Right renal cortex interstitium (tissue), 3 donors: ENCODE measurements at regions not wholly inside any gene's neighbourhood (a gene's known extent, or its start where the extent isn't known, plus 50 kb on each side); places are given as distances from the start of the nearest gene placed in this dataset.
"Not testable (repeated sequence)": the region's sequence is repeated elsewhere in the genome, so short reads cannot be mapped to it uniquely, and the experiment has no call there.

Experiments
- DNase-seq, 3 donors: peaks; one replicate each; pipeline ENCODE4 v3.0.0-alpha.2; 2013; ENCODE audit warnings: low read depth in 3 of 3, low spot score in 2 of 3

GRCh38 chr3:74003734-74004133 lies 379.0 kb upstream of the PDZRN3 start:
- DNase-seq: no peak

- DNase-seq: no peak
Measured at GRCh38 chr3:74001436-74001835, 376.7 kb upstream of the PDZRN3 start.

DNA sequence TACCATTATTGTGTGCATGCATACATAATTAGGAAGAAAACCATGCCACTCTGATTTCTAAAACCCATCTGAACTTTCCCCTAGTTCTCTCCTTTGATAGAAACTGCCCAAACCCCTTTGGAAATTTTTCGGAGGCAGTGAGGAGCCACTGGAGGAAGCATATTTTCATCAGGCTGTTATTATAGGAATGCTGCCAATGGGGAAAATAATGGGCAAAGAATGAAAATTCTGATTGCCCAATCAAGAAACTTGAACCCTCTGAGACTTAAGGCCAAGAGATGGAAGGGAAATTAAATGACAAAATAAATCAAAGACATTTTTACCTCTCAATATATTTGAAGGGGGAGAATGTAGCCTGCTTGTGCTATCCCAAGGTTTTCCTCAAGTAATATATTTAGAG lies 376.0 kb upstream of the PDZRN3 start:
- DNase-seq: no peak

- DNase-seq: no peak
Measured at GRCh38 chr3:73999501-73999900, 374.8 kb upstream of the PDZRN3 start.

DNA sequence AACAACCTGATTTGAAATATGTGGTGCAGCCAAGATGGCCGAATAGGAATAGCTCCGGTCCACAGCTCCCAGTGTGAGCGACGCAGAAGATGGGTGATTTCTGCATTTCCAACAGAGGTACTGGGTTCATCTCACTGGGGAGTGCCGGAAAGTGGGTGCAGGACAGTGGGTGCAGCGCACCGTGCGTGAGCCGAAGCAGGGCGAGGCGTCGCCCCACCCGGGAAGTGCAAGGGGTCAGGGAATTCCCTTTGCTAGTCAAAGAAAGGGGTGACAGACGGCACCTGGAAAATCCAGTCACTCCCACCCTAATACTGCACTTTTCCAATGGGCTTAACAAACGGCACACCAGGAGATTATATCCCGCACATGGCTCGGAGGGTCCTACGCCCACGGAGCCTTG lies 365.9 kb upstream of the PDZRN3 start:
- not testable (repeated sequence) for DNase-seq

DNA sequence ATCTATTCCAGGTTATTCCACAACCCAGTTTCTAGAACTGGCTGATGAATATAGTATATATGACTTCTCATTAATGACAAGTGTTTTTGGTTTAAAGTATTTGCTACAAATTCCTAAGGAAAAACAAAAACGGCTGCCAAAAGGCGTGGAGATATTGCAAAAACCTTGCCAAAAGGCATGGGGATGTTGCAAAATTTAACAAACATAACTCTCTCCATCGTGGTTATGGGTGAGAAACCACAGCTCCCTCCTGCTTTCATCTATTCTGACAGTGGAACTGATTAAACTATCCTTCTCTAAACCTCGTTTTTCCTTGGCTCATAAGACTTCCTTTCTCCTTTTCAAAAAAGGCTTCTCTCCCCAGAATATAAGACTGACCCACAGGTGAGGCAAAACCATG lies 342.0 kb upstream of the PDZRN3 start:
- no peak for DNase-seq

GRCh38 chr3:73964818-73965217 lies 340.1 kb upstream of the PDZRN3 start:
- no peak for DNase-seq

DNA sequence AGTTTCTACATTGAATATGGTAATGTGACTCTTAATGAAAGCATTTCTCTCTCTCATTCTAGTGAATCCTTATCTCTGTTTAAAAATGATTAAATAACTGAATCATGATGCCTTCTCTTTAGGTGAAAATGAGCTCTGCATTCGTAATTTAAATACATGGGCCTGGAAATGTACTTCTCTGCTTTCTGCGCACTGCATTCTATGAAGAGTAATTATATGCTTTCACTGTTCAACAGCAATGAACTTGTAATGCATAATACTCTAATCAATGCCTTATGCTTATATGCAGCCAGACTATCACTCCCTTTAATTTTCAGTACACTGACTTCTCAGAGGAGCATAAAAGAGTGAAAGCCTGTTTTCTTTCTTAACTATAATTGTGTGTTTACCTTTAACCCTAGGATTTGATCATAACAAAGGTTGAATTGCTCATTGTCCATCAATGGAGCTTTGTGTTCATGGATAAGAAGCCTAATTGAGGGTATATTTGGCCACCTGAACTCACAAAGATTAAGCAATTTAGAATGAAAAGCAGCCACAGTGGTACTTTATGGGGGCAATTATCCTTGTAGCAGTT lies 330.8 kb upstream of the PDZRN3 start:
- DNase-seq: no peak

DNA sequence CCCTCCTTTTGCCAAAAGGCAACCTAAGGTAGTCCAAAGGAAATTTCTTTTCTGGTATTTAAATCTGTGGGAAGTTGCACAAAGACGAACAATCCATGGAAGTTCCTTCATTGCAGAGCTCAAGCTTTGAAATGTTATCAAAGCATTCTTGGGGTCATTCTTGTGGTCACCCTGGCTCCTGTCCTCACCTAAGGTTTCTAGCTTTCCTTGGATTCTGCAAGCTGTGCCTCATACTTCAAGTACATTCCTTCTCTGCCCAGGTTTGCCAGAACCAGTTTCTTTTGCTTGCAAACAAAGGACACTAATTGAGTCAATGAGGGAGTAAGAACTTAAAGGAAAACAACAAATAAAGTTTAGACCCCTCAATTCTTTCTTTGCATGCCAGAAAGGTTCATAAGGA lies 329.8 kb upstream of the PDZRN3 start:
- no peak for DNase-seq

DNA sequence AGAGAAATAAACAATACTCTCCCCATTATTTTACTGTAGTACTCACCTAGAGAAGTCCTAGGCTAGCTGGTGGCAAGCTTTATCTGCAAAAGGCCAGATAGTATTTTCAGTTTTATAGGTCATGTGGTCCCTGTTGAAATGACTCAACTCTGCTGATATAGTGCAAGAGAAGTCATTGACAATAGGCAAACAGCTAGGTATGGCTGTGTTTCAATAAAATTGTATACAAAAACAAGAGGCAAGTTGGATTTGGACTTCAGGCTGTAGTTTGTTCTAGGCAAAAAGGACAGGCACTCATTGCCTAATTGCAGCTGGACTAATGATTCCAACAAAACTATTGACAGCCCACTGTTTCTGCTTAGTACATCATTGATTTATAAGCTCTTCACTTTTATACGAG lies 328.0 kb upstream of the PDZRN3 start:
- no peak for DNase-seq

DNA sequence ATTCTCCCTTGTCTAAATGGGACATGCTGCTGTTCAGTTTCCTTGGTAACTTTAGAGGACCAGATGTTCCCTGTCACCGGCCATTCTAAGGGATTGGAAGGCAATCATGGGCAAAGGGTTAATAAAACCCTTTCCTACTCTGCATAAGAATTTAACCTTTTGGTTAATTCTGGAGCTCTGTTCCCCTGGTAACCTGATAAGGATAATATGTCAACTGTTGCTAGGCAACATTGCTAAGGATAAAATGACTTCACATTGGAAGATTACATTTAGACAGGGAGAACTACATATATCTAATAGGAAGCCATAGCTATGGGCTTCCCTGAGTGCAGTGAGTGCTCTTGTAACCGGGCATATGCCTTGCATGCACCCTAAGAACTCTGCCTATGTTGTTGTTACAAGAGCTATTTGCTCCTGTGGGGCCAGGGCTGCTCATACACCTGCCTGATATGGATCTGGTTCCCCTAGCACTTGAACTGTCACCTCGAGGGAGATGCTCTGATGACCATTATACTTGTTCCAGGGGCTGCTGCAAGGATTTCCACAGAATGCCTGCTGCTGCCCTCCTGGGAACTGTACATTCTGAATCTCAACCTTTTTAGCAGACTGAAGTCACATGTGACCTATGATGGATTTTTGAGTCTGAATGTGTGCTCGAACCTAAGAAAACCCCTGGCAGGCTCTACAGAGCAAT lies 326.3 kb upstream of the PDZRN3 start:
- DNase-seq: peak; percentile 17 to 39 (median 31)

DNA sequence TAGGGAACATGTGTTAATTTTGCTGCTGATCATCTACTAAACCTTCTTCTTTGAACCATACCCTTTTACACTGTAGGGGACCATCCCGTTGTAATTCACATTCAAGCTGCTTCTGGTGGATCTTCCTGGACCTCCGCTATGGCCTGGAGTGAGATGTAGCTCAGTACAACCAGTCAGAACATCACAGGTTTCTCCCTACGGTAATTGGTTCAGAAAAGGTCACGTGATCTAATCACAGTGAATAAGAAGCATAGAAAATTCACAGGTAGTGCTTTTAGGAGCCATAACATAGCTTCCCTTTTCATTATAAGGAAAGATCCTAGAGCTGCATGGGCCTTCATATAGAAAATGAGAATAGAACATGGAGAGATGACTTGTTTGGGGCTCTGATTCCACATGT lies 320.8 kb upstream of the PDZRN3 start:
- DNase-seq: no peak

GRCh38 chr3:73939985-73940384 lies 315.2 kb upstream of the PDZRN3 start:
- DNase-seq: no peak

GRCh38 chr3:73933585-73933984 lies 308.8 kb upstream of the PDZRN3 start:
- no peak for DNase-seq

DNA sequence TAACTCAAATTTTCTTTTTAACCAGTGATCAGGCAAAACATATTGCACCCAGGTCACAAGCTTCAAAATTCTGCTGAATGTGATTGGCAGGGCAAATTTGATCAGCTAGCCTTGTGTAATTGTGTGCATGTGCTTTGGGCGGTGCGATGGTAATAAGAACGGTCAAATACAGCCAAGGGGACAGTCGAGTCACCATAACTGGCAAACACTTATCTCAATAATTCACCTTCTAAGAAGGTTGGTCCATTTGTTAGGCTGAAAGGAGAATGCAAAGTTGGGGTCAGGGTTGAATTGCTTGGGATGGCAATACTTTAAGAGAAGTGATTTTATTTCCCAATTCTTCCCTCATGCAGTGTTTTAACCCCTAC lies 302.4 kb upstream of the PDZRN3 start:
- no peak for DNase-seq

DNA sequence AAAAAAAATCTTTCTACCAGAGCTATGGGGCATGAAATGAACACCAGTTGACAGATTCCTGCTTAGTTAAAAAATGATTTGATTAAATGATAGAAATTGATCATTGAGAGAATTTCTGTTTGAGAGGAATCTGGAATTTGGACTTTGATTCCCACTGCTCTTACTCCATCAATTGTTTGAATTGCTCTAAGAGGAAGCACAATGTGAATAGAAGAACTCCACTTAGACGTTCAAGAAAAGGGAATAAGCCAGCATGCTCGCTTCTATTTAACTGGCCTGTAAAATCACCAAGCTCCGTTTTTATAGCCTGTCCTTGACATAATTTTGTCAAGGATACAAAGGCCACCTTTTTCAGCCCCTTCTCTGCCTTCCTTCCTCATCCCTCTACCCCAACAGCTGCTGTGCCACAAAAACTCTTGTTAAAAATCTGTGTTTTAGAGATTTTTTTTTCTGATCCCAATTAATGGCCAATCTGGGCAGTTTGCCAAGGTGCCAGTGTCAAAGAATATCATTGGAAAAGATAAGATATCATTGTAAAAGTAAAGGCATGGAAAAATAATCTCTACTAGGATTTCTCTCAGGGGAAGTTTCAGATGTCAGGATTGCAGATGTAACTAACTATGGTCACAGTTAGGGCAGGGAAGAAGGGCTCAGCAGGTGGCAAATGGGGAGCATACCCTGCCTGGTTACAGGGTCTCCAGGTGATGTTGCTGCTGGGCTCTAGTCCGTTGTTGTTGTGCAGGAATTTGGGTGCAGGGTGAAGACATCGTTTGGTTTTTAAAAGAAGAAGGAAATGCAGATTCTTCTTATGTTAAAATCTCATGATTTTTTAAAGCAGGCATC lies 301.8 kb upstream of the PDZRN3 start:
- no peak for DNase-seq

- no peak for DNase-seq
Measured at GRCh38 chr3:73925011-73925410, 300.3 kb upstream of the PDZRN3 start.

DNA sequence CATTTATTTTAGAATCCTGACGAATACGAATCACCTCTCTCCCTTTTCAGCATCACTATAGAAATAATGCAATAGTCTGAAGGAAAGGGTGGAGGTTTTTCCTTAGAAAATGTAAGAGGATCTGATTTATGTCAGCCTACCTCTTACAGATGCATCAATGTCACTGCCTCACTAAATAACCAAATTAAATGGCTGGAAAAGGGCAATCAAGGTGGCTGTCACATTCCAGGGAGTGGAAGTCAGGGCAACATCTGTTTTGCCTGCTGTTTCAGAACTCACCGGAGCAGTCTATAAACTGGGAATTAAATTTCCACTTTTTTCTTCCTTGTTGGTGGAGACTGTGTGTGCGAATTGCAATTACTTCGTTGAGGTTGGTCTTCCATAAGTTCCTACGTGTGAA lies 299.3 kb upstream of the PDZRN3 start:
- peak in 1 of 3 donors; percentile 2 for DNase-seq

DNA sequence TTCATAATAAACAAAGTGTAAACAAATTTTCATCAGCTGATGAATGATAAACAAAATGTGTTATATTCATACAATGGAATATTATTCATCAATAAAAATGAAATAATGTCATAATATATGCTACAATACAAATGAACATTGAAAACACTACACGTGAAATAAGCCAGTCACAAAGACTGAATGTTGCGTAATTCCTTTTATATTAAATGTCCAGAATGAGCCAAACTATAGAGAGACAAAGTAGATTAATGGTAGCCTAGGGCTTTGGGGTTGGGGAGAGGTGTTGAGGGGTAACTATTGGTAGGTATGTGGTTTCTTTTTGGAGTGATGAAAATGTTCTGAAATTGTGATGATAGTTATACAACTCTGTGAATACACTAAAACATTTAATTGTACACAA lies 292.9 kb upstream of the PDZRN3 start:
- no peak for DNase-seq

DNA sequence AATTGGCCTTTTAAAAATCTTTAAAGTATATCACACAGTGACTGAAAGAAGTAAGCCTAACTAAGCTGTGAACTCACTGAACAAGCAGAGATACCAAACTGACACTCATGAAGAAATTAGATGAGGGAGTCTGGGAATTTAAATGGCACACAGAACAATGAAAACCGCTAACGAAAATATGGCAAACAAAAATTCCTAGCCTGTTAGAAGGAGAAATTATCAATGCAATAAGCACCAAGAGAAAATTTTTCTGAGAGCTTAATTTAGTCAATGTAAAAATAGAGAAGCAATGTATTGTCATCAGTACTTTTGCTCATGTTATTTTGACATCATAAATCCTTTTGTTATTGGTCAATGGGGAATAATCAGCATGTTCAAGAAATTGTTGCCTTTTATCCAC lies 291.1 kb upstream of the PDZRN3 start:
- DNase-seq: no peak

DNA sequence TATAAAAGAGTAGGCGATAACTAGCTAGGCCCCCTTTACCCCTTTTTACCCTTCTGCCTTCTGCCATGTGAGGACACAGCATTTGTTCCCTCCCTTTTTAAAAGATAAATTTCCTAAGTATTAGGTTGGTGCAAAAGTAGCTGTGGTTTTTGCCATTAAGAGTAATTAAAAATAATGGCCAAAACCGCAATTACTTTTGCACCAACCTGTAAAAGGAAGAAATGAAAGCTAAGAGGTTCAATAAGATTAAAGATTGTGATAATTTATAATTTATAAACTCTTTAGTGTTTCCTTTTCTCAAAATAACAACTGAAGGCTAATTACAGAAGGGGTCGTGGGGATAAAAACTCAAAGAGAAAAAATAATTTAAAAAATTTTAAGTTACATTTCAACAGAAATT lies 283.5 kb upstream of the PDZRN3 start:
- DNase-seq: no peak

GRCh38 chr3:73901686-73902085 lies 276.9 kb upstream of the PDZRN3 start:
- no peak for DNase-seq
